OCI-LY7 (cell line): ENCODE measurements at regions not wholly inside any gene's neighbourhood (a gene's known extent, or its start where the extent isn't known, plus 50 kb on each side); places are given as distances from the start of the nearest gene placed in this dataset.

Experiments
- BruUV-seq: library from RNA; stranded (reverse); fragments of 400-500 nt; replicated peaks from 2 replicates; lab custom pipeline; 2021; lab: Mats Ljungman, UMichigan
- CTCF ChIA-PET: fragments of 300-600 bp; sonication (Branson Sonifier 250); formaldehyde crosslinking; loops from one replicate; lab custom pipeline; 2022; ENCODE audit warnings: antibody characterized with exemption; ENCODE audit not compliant: unreplicated experiment; lab: Charles Lee
- POLR2A ChIA-PET: fragments of 300-600 bp; sonication (Branson Sonifier 250); formaldehyde crosslinking; loops from one replicate; lab custom pipeline; 2022; ENCODE audit warnings: antibody characterized with exemption; lab: Charles Lee
- DNase-seq: peaks from one replicate; pipeline ENCODE4 v3.0.0-alpha.2; 2015; ENCODE audit warnings: low spot score
- H2AFZ ChIP-seq: fragments of 200-600 bp; sonication (generic), shearing (Covaris generic); 2 replicates; pipeline ENCODE4 v1.6.1; 2014; ENCODE audit warnings: mild to moderate bottlenecking, antibody characterized with exemption, low read length, moderate library complexity
- H3K27ac ChIP-seq: fragments of 200-600 bp; sonication (generic); 2 replicates; pipeline ENCODE4 v1.5.1; 2014; ENCODE audit warnings: mixed run types, low read depth, mild to moderate bottlenecking, moderate library complexity, low read length, inconsistent platforms; ENCODE audit not compliant: poor library complexity, severe bottlenecking
- H3K36me3 ChIP-seq: fragments of 200-600 bp; sonication (generic); 2 replicates; pipeline ENCODE4 v1.6.1; 2014; ENCODE audit warnings: mild to moderate bottlenecking, antibody characterized with exemption, low read length, moderate library complexity, mixed read lengths; ENCODE audit not compliant: insufficient read depth
- H3K4me1 ChIP-seq: fragments of 200-600 bp; sonication (generic); 2 replicates; pipeline ENCODE4 v1.5.1; 2014; ENCODE audit warnings: mild to moderate bottlenecking, low read length; ENCODE audit not compliant: insufficient read depth, poor library complexity, severe bottlenecking
- H3K4me2 ChIP-seq: fragments of 200-600 bp; sonication (generic); 2 replicates; pipeline ENCODE4 v1.6.1; 2014; ENCODE audit warnings: mild to moderate bottlenecking, low read length
- H3K4me3 ChIP-seq: fragments of 200-600 bp; sonication (generic); 2 replicates; pipeline ENCODE4 v1.5.1; 2014; ENCODE audit warnings: mild to moderate bottlenecking, low read depth, low read length; ENCODE audit not compliant: poor library complexity, severe bottlenecking
- H3K79me2 ChIP-seq: fragments of 200-600 bp; sonication (generic); 2 replicates; pipeline ENCODE4 v1.6.1; 2016; ENCODE audit warnings: low read depth, mild to moderate bottlenecking, low read length, moderate library complexity, mixed read lengths; ENCODE audit not compliant: insufficient read depth
- H3K9me2 ChIP-seq: fragments of 200-600 bp; sonication (generic); 2 replicates; pipeline ENCODE4 v1.6.1; 2016; ENCODE audit warnings: mild to moderate bottlenecking, low read length, mixed read lengths; ENCODE audit not compliant: insufficient read depth
- H3K9me3 ChIP-seq: fragments of 200-600 bp; sonication (generic); 2 replicates; pipeline ENCODE4 v1.6.1; 2014; ENCODE audit warnings: mild to moderate bottlenecking, mixed run types, low read length, mixed read lengths
- H4K20me1 ChIP-seq: fragments of 200-600 bp; sonication (generic); 2 replicates; pipeline ENCODE4 v1.6.1; 2014; ENCODE audit warnings: mild to moderate bottlenecking, antibody characterized with exemption, low read length, moderate library complexity, mixed read lengths; ENCODE audit not compliant: insufficient read depth
- EZH2phosphoT487 ChIP-seq: fragments of 200-600 bp; sonication (generic); IDR thresholded peaks from 2 replicates; pipeline ENCODE4 v1.6.1; 2018; ENCODE audit warnings: low read depth, borderline replicate concordance, mild to moderate bottlenecking, mixed run types, antibody characterized with exemption, low read length, moderate library complexity, mixed read lengths
- intact Hi-C: fragments of 100-400 bp; cut with micrococcal nuclease; formaldehyde crosslinking; loops from one replicate; pipeline ENCODE4 v1.10.0; 2022; ENCODE audit not compliant: unreplicated experiment
- TF ChIP-seq, protein P1 (sequence below): fragments of 200-600 bp; sonication (generic); conservative IDR thresholded peaks from 2 replicates; pipeline ENCODE4 v1.5.1; 2014; ENCODE audit warnings: mild to moderate bottlenecking, antibody characterized with exemption, low read length, moderate library complexity, mixed read lengths

- Histone ChIP-seq H3K79me2 (no peaks in the 10 kb centered on the region), H3K27ac (no peak overlapping the region), H3K9me3 (no peaks in the 10 kb centered on the region), H3K4me3 (no peak overlapping the region), H2AFZ (no peak overlapping the region), H3K4me2 (no peak overlapping the region), H3K9me2 (no peaks in the 10 kb centered on the region), H4K20me1 (no peaks in the 10 kb centered on the region), H3K4me1 (no peaks in the 10 kb centered on the region), H3K36me3 (no peaks in the 10 kb centered on the region)
- intact Hi-C loops, result no loop called here
- BruUV-seq, result no TSS peak
- DNase-seq, result no peak
- no peak for TF ChIP-seq EZH2phosphoT487
- TF ChIP-seq, protein P1, sequence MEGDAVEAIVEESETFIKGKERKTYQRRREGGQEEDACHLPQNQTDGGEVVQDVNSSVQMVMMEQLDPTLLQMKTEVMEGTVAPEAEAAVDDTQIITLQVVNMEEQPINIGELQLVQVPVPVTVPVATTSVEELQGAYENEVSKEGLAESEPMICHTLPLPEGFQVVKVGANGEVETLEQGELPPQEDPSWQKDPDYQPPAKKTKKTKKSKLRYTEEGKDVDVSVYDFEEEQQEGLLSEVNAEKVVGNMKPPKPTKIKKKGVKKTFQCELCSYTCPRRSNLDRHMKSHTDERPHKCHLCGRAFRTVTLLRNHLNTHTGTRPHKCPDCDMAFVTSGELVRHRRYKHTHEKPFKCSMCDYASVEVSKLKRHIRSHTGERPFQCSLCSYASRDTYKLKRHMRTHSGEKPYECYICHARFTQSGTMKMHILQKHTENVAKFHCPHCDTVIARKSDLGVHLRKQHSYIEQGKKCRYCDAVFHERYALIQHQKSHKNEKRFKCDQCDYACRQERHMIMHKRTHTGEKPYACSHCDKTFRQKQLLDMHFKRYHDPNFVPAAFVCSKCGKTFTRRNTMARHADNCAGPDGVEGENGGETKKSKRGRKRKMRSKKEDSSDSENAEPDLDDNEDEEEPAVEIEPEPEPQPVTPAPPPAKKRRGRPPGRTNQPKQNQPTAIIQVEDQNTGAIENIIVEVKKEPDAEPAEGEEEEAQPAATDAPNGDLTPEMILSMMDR, result no peak
- POLR2A ChIA-PET, result no interaction called here
- CTCF ChIA-PET, result no interaction called here
These were observed 560.8 kb downstream of the REEP3 start for GRCh38 chr10:64081947-64082482.

DNA sequence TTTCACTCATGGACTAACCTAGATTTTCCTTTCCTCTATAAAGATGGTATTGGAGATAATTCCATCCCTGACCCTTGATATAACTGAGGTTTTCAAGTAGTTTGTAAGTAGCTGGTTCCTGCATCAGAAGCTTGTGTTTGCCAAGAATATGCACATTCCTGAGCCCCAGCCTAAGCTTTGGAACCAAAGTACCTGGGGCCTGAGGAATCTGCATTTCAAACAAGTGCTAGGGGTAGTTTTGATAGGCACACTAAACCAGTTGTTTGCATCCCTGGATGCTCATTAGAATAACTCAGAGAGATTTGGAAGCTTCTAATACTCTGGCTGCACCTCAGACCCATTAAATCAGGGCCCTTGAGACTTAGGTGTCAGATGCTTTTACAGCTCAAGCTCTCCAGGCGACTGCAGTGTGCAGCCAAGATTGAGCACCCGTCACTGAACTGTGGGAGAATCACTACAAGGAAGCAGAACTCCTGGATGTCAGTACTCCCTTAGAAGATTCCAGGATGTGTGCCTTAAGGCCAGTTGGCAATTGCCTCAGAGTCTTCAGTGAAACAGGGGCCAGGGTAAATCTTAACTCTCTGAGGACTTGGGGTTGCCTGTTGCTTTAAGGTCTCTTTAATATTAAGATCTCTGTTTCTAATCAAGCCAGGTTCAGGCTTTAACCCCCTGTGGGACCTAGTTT lies 565.0 kb downstream of the REEP3 start:
- no peak overlapping the region for H3K4me3 ChIP-seq
- no peaks in the 10 kb centered on the region for H3K9me3 ChIP-seq
- DNase-seq, result no peak
- BruUV-seq, result no TSS peak
- TF ChIP-seq, protein P1, result no peak
- no peak for TF ChIP-seq EZH2phosphoT487
- intact Hi-C loops, result no loop called here
- ChIA-PET POLR2A (interaction anchor here (1.3 kb wide), 1 partner anchor 9 kb away, joined by 3 read pairs; no protein-coding TSS in a partner anchor), CTCF (interaction anchor here (0.6 kb wide), 1 partner anchor 1777 kb away, joined by 3 read pairs; no protein-coding TSS in a partner anchor)
- no peak overlapping the region for H2AFZ ChIP-seq
- no peak overlapping the region for H3K4me2 ChIP-seq
- H3K4me1 ChIP-seq, result no peaks in the 10 kb centered on the region
- H4K20me1 ChIP-seq, result no peaks in the 10 kb centered on the region
- no peak overlapping the region for H3K27ac ChIP-seq
- H3K9me2 ChIP-seq, result no peaks in the 10 kb centered on the region
- no peaks in the 10 kb centered on the region for H3K79me2 ChIP-seq
- H3K36me3 ChIP-seq, result no peaks in the 10 kb centered on the region

DNA sequence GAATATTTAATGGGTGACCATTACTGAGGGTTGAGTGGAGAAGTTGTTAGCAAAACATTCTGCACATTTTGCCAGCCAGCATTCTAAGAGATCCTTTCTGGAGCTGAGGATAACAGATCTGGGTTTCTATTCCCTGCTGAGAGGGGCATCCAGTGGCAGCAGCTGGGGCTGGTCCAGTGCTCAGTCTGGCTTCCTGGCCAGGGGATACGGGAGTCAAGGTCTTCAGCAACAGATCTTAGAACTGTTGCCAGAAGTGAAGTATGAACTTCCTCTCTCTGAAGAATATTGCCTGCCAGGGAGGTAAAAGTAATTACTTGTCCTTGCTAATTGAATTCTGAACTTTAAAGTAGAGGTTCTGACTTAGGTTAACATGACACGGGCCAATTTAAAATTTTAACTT lies 568.4 kb downstream of the REEP3 start:
- POLR2A ChIA-PET, result no interaction called here
- Histone ChIP-seq H3K36me3 (no peaks in the 10 kb centered on the region), H3K4me1 (no peaks in the 10 kb centered on the region), H3K9me3 (no peaks in the 10 kb centered on the region), H3K79me2 (no peaks in the 10 kb centered on the region), H3K4me3 (no peak overlapping the region), H2AFZ (no peak overlapping the region), H3K9me2 (no peaks in the 10 kb centered on the region), H3K4me2 (no peak overlapping the region), H3K27ac (no peak overlapping the region), H4K20me1 (no peaks in the 10 kb centered on the region)
- intact Hi-C loops, result no loop called here
- TF ChIP-seq EZH2phosphoT487, result no peak
- TF ChIP-seq, protein P1, result no peak
- CTCF ChIA-PET, result no interaction called here
- no TSS peak for BruUV-seq
- no peak for DNase-seq
